ENCODE measurements at regions not wholly inside any gene's neighbourhood (a gene's known extent, or its start where the extent isn't known, plus 50 kb on each side); places are given as distances from the start of the nearest gene placed in this dataset.
"Not testable (repeated sequence)": the region's sequence is repeated elsewhere in the genome, so short reads cannot be mapped to it uniquely, and the experiment has no call there.

DNA sequence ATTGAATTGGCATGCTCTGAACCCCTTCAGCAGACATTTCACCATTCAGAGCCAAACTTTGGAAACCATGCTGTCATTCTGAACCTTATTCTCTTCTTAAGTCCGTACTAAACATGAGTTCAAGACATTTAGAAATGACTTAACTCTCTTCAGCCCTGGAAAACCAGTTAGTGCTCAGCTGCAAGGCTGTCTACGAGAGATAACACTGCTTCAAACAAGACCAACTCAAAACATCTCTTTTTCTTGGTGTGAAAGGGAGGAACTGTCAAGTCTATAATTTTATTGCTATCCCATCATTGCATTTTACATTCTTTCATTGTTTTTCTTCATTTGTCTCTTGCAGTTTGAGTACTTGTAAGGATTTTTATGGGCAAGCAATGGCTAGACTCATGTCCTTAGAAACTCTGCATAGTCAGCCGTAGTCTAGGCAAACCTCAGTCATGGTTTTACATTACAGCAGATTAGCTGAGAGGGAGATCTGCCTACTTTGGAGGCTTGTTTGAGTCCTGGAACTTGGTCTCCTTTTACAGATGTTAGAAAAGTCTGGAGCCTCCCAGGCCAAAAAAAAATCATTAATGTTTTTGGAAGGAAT lies 120.6 kb upstream of the JADE1 start:
- DNase-seq (ENCODE audit: low spot score): no peak

DNA sequence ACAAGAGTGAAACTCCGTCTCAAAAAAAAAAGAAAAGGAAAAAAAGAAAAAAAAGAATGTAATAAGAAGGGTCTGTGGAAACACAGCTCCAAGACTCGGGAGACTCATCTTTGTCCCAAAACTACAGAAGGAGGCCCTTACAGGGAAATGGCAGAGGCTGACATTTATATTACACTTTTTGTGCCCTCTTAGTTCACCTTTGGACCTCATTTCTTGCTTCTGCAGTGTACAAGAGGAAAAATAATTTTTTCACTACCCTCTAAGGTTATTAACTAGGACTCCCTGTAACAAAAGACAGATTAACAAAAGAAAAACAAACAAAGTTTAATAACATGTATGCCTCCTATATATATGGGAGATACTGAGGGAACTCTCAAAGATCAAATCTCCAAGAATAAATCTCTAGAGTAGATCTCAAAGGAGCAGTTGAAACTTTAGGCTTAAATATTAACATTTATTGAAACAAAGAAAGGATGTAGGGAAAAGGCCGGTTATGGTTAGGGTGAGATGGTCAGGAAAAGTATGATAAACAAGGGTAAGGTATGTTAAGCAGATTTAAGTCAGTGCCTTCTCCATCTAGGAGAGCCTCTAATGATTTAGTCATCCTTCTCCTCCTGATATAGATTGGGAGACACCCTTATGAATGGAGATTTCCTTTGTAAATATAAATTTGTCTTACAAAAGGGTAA lies 121.3 kb upstream of the JADE1 start:
- DNase-seq (ENCODE audit: low spot score): no peak

DNA sequence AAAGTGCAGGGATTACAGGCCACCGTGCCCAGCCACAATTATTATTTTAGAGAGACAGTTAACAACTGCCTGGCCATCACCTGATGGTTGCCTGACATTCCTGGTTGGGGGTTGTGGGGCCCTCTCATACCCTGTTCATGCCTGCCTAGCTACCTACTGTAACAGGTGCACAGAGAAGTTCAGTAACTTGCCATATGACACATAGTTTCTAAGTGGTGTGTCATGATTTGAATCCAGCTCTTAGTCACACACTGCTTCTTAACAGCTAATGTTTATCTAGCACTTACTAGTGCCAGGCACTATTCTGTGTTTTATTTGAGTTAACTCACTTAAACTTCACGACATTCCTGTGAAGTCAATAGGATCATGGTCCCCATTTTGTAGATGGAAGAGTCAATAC lies 122.7 kb upstream of the JADE1 start:
- DNase-seq (ENCODE audit: low spot score): no peak

DNA sequence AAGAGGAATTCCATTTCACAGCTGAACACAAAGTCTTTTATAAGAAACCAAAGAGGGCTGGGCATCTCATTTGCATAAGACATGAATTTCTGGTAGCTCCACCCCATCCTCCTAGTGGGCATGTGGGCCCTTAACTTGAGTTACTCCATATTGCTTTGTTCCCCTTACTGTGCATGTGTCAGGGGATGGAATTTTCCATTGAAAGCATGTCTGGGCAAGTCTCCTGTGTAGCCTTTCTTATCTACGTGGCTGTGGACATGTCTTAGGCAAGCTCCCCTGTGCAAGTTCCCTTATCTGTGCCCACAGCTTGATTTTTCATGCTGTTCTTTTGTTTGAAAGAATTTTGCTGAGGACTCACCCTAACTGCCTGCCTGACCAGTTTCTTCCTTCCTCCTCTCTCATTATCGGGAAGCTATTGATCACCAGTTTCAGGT lies 123.5 kb upstream of the JADE1 start:
- no peak for DNase-seq (ENCODE audit: low spot score)

DNA sequence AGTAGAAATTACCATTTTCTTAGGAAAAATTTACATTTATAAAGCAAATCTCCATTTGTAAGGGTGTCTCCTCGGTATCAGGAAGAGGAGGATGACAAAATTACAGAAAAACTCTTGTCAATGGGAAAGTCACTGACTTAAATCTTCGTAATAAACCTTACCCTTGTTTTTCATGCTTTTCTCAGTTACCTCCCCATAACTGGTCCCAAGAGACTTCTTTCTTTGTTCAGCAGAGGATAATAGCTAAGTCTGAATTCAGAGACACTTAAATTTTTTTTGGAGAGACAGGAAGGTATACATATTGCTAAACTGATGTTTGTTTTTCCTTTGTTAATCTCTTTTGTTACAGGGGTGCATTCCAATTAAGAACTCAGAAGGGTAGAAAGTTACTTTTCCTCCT lies 125.5 kb upstream of the JADE1 start:
- DNase-seq (ENCODE audit: low spot score): no peak

DNA sequence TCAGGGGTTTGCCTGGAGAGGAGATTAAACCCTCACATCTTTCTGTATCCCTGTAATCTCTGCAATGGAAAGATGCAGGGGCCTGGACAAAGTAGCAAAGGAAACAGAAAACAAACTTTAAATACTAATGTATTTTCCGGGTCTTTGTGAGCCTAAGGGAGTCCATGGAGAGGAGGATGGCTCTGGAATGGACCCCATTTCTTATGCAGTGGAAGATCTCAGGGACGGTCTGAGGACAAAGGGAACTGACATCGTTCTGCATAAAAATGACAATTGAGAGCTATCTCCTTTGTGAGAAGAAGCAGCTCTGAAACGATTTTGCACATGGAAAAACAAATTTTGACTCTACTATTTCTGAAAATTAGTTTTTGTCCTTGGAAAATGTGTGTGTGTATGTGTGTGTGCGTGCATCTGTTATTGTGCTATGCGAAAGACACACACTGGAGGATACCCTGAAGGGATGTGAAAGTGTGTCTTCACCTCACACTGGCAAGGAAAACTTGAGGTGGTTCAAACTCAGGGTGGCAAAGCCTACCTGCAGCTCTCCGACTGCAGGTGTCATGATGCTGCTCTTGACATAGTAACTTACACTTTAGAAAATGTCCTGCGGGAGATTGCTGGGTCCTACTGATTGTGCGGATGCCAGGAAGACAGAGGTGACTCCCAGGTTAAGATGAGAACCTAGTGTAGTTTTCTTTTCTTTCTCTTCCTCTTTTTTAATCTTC lies 126.4 kb upstream of the JADE1 start:
- DNase-seq (ENCODE audit: low spot score): no peak

DNA sequence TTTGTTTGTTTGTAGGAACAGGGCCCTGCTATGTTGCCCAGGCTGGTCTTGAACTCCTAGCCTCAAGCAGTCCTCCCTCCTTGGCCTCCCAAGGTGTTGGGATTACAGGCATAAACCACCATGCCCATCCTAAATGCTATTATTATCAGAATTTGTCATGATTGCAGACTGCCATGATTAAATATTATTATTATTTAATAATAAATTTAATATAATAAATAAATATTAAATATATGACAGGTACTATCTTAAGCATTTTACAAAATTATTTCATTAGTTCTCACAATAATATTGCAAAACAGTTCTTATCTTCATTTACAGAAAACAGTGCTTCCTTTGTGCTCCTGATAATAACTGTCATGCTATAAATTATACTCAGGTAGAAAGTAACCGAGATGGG lies 133.4 kb upstream of the JADE1 start:
- no peak for DNase-seq (ENCODE audit: low spot score)

DNA sequence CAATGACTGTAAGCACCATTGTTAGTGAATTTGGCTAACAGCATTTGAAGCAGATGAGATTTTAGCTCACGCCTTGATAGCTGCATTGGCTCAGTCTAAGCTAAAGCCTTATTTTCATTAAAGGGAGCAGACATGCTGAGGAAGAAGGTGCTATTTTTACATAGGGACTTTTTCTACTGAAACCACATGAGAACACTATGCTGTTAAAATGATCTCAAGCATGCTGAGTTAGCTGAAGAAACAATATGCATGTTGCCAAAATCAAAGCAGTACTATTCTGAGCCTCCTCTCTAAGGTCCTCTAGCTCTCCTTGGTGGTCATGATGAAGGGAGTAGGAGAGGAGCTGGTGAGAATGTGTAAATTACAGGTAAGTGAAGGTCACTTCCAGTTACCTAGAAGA lies 134.4 kb upstream of the JADE1 start:
- DNase-seq (ENCODE audit: low spot score): no peak

DNA sequence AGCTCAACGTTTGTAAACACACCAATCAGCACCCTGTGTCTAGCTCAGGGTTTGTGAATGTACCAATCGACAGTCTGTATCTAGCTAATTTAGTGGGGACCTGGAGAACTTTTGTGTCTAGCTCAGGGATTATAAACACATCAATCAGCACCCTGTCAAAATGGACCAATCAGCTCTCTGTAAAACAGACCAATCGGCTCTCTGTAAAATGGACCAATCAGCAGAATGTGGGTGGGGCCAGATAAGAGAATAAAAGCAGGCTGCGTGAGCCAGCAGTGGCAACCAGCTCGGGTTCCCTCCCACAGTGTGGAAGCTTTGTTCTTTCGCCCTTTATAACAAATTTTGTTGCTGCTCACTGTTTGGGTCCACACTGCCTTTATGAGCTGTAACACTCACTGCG lies 136.3 kb upstream of the JADE1 start:
- DNase-seq (ENCODE audit: low spot score): not testable (repeated sequence)

DNA sequence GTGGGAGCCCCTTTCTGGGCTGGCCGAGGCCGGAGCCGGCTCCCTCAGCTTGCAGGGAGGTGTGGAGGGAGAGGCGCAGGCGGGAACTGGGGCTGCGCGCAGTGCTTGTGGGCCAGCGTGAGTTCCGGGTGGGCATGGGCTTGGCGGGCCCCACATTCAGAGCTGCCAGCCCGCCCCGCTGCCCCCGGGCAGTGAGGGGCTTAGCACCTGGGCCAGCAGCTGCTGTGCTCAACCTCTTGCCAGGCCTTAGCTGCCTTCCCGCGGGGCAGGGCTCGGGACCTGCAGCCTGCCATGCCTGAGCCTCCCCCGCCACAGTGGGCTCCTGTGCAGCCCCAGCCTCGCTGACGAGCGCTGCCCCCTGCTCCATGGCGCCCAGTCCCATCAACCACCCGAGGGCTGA lies 136.9 kb upstream of the JADE1 start:
- not testable (repeated sequence) for DNase-seq (ENCODE audit: low spot score)

DNA sequence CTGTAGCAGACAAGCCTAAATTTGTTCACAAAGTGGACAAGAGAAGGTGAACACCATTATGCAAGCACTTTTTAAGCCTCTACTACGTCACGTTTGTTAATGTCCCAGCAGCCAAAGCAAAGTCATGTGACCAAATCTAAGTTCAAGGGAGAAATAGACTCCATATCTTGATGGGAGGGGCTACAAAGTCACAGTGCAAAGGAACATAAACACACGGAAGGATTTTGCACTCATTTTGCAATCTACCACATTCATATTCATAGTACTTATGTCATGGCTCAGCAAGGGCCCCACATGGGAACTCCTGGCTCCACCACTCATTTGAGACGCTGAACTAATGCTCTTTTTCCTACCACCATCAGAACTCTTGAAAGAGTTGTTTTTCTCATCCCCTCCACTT lies 139.0 kb upstream of the JADE1 start:
- DNase-seq (ENCODE audit: low spot score): no peak

DNA sequence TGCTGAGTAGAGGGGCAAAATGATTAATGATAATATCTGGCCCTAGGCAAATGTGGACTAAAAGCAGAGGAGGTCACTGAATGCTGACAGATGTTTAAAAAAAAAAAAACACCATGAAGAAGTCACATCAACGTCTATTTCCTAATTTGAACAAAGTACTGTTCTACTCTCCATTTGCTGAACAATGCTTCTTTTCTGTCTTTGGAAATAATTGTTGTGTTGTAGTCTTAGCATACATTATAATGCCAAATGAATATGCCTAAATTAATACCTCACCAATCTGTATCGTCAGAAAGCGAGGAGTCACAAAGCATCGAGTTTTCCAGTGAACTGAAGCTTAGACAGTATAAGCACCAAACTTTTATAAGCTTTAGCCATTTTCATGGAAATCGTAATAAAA lies 140.9 kb upstream of the JADE1 start:
- no peak for DNase-seq (ENCODE audit: low spot score)

DNA sequence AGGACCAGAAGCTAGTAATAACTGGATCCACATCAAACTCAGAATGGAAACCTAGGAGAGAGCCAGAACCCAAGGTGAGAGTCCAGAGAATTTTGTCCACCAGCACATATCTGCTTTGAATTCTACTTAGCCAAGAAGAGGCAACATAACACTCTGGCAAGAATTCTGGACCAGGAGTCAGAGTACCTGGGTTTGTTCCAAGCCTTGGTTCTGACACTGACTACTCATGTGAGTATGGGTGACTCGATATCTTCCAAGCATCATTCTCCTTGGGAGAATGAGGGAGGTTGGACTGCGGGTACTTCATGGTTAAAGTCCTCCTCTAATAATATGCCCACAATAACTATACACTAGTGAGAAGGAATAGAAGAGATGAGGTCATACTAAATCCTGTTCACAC lies 144.0 kb upstream of the JADE1 start:
- no peak for DNase-seq (ENCODE audit: low spot score)

DNA sequence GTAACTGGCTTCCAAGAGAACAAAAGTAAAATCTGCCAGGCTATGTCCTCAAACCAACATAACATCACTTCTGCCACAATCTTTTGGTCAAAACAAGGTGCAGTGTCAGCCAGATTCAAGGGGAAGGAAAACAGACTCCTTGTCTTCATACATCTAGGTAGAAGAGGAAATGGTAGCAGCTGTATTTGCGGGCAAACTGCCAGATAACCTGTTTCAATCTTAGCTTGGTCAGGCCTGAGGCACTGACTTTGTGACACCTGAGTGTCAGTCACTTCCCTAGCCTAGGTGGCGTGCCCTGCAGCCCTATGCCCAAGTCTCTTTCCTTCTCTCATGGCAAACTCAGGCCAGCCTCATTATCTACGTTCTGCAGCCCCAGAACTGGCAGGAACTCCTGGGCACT lies 146.2 kb upstream of the JADE1 start:
- no peak for DNase-seq (ENCODE audit: low spot score)

DNA sequence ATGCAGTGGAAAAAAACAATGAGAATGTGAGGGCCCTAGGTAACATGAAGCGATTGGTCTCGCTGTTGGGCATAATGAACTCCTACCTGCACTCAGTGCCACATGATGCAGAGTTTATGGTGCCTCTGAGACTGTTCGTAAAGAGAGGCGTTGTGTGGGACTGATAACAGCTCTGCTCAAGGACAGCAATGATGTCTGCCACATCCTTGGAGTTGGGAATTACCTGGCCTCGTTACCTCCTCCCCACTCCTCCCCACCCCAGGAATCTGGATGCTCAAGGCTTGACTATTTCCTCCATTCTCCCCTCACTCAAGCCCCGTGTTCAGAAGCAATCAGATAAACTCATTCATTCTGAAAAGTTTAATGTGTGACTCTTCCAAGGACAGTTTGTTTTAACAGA lies 148.0 kb upstream of the JADE1 start:
- no peak for DNase-seq (ENCODE audit: low spot score)

DNA sequence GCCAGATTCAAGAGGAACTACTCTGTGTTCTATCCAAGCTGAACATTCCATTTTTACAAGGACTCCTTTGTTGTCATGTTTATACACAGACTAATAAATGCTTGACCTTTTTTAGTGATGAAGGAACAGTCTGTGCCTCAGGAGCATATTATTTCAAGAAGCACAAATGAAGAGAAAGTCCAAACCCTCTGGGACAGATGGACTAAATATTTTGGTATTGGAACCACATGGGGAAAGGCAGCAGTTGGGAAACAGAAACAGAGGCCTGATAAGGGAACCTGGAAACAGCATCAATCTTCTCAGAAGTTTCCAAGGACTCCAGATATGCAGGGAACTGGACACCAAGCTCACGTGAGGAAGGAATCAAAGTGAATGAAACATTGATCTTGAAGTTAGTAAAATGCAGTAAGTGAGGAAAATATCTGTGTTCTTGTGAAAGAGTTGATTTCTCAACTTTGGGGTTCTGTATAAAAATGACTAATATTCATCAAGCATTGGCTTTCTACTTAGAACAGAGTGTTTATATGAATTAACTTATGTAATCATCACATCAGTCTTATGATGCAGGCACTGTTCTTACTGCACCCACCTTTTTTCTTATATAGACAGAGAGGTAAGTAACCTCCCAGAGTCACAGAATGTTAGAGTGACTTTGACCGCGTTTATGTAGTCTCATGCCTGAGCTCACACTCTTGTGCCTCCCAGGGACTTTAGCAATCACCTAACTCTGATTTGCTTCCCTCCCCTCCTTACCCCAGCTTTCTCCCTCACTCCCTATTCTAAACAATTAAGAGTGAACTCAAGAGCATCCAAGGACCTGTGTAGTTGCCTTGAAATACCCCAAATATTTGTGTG lies 148.9 kb upstream of the JADE1 start:
- DNase-seq (ENCODE audit: low spot score): no peak

DNA sequence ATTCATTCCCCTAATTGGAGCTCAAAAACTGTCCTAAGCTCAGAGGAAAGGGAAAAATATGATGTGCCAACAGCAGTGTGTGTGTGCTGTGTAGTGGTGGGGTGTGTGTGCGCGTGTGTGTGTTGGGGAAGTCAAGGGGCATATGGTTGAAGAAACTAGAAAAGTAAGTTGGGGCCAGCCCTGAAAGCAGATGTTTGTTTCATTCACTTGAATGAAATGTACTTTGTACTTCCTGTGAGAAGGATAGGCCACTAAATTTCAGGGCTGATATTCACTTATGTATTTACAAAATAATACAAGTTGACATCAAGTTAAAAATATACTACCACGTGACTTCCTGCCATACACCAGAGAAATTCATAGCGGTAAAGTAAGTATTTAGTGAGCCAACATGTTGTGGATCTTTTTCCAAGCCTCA lies 151.3 kb upstream of the JADE1 start:
- DNase-seq (ENCODE audit: low spot score): no peak

DNA sequence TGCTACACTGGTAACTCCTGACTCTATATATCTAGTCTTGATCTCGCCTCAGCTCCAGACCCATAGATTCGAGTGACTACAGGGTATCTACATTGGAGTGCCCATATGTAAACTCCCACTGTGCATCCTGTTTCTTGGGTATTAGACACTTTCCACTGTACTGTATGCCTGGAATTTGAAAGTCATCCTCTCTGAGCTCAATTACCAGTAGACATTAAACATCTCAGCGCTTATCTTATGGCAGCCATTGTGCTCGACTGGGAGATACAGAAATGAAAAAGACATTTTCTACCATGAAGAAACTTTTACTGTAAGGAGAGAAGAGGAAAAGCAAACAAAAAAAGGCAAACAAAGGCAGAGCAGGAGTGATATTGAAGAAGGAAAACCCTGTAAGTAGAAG lies 151.9 kb upstream of the JADE1 start:
- DNase-seq (ENCODE audit: low spot score): no peak

DNA sequence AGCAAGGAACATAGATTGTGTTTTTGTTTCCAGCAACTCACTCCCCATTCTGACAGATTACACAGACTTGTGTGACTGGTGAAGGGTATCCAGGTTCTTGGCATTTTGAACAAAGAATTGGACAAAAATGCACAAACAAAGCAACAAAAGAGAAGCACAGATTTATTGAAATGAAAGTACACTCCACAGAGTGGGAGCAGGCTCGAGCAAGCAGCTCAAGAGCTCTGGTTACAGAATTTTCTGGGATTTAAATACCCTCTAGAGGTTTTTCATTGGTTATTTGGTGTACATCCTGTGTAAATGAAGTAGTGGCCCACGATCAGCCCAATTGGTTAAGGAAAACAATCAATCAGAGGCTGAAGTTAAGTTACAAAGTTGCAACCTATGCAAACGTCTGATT lies 155.0 kb upstream of the JADE1 start:
- DNase-seq (ENCODE audit: low spot score): no peak

DNA sequence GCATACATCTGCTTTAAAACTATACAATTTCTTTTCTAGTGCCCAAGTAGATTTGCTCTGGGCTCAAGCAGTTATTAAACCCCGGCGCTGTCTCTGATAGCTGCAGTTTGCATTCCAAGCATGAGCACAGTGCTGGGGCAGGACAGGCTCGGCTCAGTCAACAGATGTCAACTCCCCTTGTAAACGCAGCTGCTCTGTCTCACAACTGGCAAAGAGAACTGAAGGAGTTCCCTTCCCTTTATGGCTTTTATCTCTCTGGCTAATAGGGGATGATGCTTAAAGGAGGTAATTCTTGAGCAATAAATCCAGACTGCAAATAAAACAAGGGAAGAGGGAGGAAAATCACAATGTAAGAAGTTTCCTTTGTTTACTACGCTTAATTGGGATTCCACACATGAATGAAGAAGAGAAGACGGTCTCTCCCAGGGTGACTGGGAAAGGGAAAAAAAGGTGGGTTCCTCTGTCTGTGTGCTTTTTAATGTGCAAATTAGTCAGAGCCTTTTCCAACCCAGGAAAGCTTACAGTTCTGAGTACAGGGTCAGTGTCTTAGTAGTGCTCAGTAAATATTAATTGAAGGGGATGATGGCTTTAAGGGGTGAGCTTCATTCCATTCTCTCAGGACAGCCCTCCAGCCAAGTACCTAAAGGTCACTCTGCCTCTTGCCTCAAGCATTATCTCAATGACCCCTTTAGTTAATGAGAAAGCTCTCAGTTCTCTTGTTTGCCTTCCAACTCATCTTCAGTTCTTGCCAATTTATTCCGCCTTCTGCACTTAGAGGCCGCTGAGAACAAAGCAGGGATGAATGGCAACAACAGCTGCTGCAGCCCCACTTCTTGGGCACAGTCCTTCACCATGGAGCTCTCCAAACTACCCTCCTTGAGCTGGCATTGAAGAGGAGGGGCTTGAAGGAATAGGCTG lies 155.7 kb upstream of the JADE1 start:
- DNase-seq (ENCODE audit: low spot score): no peak

DNA sequence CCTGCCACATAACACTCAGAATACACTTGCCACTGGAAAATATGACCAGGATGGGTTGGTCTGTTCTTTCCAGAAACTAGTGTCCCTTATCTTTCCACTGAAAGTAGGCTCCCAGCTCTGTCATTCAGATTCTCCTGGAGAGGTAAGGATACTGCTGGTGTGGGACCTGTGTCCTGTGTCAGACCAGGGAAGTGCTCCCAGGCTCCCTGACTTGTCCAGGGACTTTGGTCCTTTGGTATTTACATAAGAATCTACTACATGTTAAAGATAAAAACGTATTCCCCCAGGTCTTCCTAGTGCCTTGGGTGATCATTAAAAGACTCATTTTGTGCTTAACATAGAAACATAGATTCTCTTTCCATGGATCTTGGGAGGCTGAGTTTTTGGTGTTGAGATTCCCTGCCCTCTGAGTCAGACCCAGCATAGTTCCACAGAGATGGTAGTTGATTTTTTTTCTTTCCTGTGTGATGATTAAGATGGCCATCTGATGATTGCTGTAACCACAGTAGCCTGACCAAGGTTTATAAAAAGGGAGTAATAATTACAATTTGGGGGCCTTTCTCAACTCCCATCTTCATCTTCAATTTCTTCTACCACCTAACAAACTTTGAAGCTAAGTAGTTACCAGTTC lies 159.8 kb upstream of the JADE1 start:
- DNase-seq (ENCODE audit: low spot score): no peak
